Lung (tissue), 11 donors: ENCODE measurements at regions not wholly inside any gene's neighbourhood (a gene's known extent, or its start where the extent isn't known, plus 50 kb on each side); places are given as distances from the start of the nearest gene placed in this dataset.

Source experiments
- ATAC-seq: fragments of 200-7000 bp; cut with Tn5 transposase; one replicate; pipeline ENCODE4 v1.9.1; 2020; ENCODE audit warnings: moderate number of reproducible peaks; ENCODE audit not compliant: insufficient read depth, low FRiP score
- DNase-seq, 3 donors: peaks; one replicate each; pipeline ENCODE4 v3.0.0-alpha.2; 2013 to 2017
- H3K27ac ChIP-seq, 2 donors: one replicate each; pipeline ENCODE4 v1.5.1; 2013; ENCODE audit warnings: mild to moderate bottlenecking in 2 of 2, moderate library complexity in 2 of 2, control low read depth in 1 of 2, inconsistent platforms in 1 of 2, low read depth in 1 of 2, low read length in 1 of 2
- H3K27me3 ChIP-seq, 3 donors: one replicate each; pipeline ENCODE4 v1.5.1; 2013; ENCODE audit warnings: low read length in 2 of 3; ENCODE audit not compliant: control insufficient read depth in 3 of 3, insufficient read depth in 3 of 3
- H3K36me3 ChIP-seq, 4 donors: one replicate each; pipeline ENCODE4 v1.5.1; 2013; ENCODE audit warnings: low read length in 4 of 4, mild to moderate bottlenecking in 1 of 4, moderate library complexity in 1 of 4; ENCODE audit not compliant: control insufficient read depth in 4 of 4, insufficient read depth in 4 of 4
- H3K4me1 ChIP-seq, 5 donors: one replicate each; pipeline ENCODE4 v1.5.1; 2013; ENCODE audit warnings: low read length in 5 of 5, mild to moderate bottlenecking in 2 of 5, moderate library complexity in 1 of 5; ENCODE audit not compliant: control insufficient read depth in 5 of 5, insufficient read depth in 5 of 5
- H3K4me3 ChIP-seq: one replicate; pipeline ENCODE4 v1.5.1; 2013; ENCODE audit warnings: mild to moderate bottlenecking, control low read depth, moderate library complexity
- H3K9ac ChIP-seq, 2 donors: one replicate each; pipeline ENCODE4 v1.5.1; 2013; ENCODE audit warnings: low read length in 2 of 2, control low read depth in 1 of 2; ENCODE audit not compliant: insufficient read depth in 1 of 2
- H3K9me3 ChIP-seq, 4 donors: one replicate each; pipeline ENCODE4 v1.5.1; 2013; ENCODE audit warnings: low read length in 3 of 4, mild to moderate bottlenecking in 1 of 4, moderate library complexity in 1 of 4; ENCODE audit not compliant: control insufficient read depth in 4 of 4, insufficient read depth in 3 of 4
- WGBS, 2 donors: extraction: QIAGEN DNeasy Blood & Tissue Kit; methylation state at CpG; one replicate each; pipeline ENCODE4 v1.1.7; 2013; 5-methylcytosine and 5-hydroxymethylcytosine counted together
- TF ChIP-seq, protein P1 (sequence below): IDR thresholded peaks from 2 replicates; pipeline ENCODE4 v1.5.1; 2012; ENCODE audit warnings: mild to moderate bottlenecking; ENCODE audit errors: control extremely low read depth, extremely low read depth
- donor health status: control.
- donor health status: control.
- donor health status: Bipolar disorder and iron deficiency.
- donor health status: healthy.
- donor health status: DM: yes; HTN: yes; CAD: no.

DNA sequence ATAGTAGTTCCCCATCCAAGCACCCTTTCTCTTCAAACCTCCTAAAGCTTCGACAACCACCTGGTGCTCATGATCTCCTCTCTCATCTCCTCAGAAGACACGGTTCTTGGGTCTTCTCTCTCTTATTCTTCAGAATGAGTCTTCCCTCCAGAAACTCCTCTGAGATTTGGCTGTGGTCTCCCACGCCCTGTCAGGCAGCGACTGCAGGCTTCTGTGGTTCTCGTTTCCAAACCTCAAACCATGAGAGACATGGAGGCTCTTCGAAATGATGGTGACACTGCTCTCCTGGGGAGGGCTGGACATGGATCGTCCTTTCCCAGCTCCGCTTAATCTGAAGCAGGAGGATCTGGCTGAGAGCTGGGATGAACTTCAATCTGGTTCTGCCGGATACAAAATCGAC lies 78.6 kb upstream of the PITRM1 start:
- Histone ChIP-seq H3K4me1 (peaks cover 0 to 15% (median 0%) of the 10 kb centered on the region in 5 donors), H3K36me3 (no peaks in the 10 kb centered on the region), H3K4me3 (no peak overlapping the region), H3K27me3 (no peaks in the 10 kb centered on the region), H3K9ac (no peak overlapping the region), H3K9me3 (no peaks in the 10 kb centered on the region), H3K27ac (no peak overlapping the region)
- DNase-seq (no peak), ATAC-seq (no peak)
- TF ChIP-seq, protein P1, sequence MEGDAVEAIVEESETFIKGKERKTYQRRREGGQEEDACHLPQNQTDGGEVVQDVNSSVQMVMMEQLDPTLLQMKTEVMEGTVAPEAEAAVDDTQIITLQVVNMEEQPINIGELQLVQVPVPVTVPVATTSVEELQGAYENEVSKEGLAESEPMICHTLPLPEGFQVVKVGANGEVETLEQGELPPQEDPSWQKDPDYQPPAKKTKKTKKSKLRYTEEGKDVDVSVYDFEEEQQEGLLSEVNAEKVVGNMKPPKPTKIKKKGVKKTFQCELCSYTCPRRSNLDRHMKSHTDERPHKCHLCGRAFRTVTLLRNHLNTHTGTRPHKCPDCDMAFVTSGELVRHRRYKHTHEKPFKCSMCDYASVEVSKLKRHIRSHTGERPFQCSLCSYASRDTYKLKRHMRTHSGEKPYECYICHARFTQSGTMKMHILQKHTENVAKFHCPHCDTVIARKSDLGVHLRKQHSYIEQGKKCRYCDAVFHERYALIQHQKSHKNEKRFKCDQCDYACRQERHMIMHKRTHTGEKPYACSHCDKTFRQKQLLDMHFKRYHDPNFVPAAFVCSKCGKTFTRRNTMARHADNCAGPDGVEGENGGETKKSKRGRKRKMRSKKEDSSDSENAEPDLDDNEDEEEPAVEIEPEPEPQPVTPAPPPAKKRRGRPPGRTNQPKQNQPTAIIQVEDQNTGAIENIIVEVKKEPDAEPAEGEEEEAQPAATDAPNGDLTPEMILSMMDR, result no peak
- WGBS, 2 donors, result 78 to 81% methylated on average over 10 of the region's 10 CpGs

DNA sequence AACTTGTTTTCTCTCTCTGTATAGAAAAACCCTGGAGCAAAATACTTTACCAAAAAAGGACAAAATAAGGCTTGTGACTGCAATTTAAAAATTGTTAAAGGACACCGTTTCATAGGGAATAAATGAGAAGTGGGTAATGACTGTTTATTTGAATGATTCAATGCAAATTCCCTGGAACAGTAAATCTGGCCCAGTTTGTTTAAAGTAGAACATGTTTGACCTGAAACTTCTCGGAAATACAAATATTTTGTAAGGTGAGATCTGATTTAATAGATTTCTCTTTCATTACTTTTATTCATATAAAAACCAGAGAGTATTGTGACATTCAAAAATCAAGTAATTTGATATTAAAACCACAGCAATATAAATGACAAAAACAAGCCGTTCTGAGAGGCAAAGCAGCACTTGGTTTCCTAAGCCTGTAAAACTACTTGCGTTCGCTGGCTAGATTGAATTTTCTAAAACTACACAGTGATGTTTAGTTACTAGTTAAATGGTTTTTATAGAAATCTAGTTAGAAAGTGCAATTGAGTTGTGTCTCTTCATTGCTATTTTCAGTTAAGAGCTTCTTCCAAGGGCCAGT lies 76.8 kb upstream of the PITRM1 start:
- Histone ChIP-seq H3K27me3 (no peaks in the 10 kb centered on the region), H3K4me3 (no peak overlapping the region), H3K9me3 (no peaks in the 10 kb centered on the region), H3K27ac (no peak overlapping the region), H3K4me1 (peaks cover 0 to 4% (median 0%) of the 10 kb centered on the region in 5 donors), H3K36me3 (no peaks in the 10 kb centered on the region), H3K9ac (no peak overlapping the region)
- TF ChIP-seq, protein P1, result no peak
- ATAC-seq (no peak), DNase-seq (peak in 1 of 3 donors; percentile 42)
- 73% methylated on average over 5 of the region's 5 CpGs for WGBS, 2 donors

DNA sequence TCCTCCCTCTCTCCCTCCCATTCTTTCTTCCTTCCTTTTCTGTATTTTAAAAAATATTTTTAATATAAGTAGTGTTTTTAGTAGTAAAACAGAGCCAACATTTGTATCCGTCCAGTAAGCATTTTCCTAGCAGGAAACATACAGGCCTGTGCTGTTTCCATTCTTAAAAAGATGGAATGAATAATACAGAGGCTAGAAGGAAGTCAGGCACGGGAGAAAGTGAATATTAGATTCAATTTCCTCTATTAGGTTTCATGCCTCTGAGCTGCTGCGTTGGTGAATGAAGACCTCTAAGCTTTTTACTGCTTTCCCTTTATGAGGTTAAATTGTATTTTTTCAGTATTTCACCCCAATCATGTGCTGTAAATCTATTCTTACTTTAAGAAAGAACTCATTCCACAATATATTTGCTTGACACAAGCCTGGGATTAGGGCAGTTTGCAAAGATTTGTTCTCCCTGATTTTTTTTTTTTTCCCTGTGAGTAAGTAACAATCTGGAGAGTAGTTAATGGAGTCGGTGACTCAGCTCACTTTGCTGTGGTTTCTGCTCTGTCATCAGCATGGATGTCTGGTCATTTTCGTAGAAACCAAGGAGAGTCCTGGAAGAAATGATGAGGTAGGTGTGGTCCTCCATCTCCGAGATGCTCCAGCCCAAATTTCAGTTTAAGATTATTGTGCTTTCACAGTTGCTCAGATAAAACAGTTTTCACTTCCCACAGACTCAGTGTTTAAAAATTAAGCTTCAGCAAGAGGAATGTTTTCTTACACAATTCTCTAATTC lies 76.1 kb upstream of the PITRM1 start:
- 50 to 56% methylated on average over 6 of the region's 6 CpGs for WGBS, 2 donors
- no peaks in the 10 kb centered on the region for H3K27me3 ChIP-seq
- TF ChIP-seq, protein P1, result no peak
- ATAC-seq (no peak), DNase-seq (peak in 2 of 3 donors; percentile 49 to 52)
- H3K36me3 ChIP-seq, result no peaks in the 10 kb centered on the region
- H3K9ac ChIP-seq, result peak overlapping the region in 1 of 2 donors; percentile 13
- no peak overlapping the region for H3K27ac ChIP-seq
- H3K4me1 ChIP-seq, result peaks cover 0 to 4% (median 0%) of the 10 kb centered on the region in 5 donors
- no peaks in the 10 kb centered on the region for H3K9me3 ChIP-seq
- no peak overlapping the region for H3K4me3 ChIP-seq
